Testis (tissue), 2 donors: ENCODE measurements at regions not wholly inside any gene's neighbourhood (a gene's known extent, or its start where the extent isn't known, plus 50 kb on each side); places are given as distances from the start of the nearest gene placed in this dataset.
"Not testable (repeated sequence)": the region's sequence is repeated elsewhere in the genome, so short reads cannot be mapped to it uniquely, and the experiment has no call there.

Experiments used
- DNase-seq: peaks from one replicate; pipeline ENCODE4 v3.0.0-alpha.2; 2019
- H3K27ac ChIP-seq, 2 donors: fragments of 200-600 bp; sonication (generic); one replicate each; pipeline ENCODE4 v1.5.1; 2019
- H3K27me3 ChIP-seq: fragments of 200-600 bp; sonication (generic); one replicate; pipeline ENCODE4 v1.5.1; 2019
- H3K36me3 ChIP-seq: fragments of 200-600 bp; sonication (generic); one replicate; pipeline ENCODE4 v1.5.1; 2017; ENCODE audit warnings: low read depth; ENCODE audit errors: missing control alignments
- H3K4me1 ChIP-seq: fragments of 200-600 bp; sonication (generic); one replicate; pipeline ENCODE4 v1.5.1; 2019
- H3K4me3 ChIP-seq, 2 donors: fragments of 200-600 bp; sonication (generic); one replicate each; pipeline ENCODE4 v1.5.1; 2017 to 2019
- H3K9me3 ChIP-seq: fragments of 200-600 bp; sonication (generic); one replicate; pipeline ENCODE4 v1.5.1; 2017
- CTCF ChIP-seq, 3 experiments: fragments of 450-650 bp in 2 of 3; fragments of 200-600 bp in 1 of 3; sonication (generic) in 1 of 3; IDR thresholded peaks; one replicate each; pipeline ENCODE4 v1.5.1; 2016 to 2019; ENCODE audit warnings: antibody characterized with exemption in 3 of 3, mild to moderate bottlenecking in 2 of 3, moderate library complexity in 1 of 3
- POLR2A ChIP-seq: fragments of 450-650 bp; IDR thresholded peaks from one replicate; pipeline ENCODE4 v1.6.1; 2017; ENCODE audit warnings: antibody characterized with exemption, mild to moderate bottlenecking, moderate library complexity
- WGBS, 2 donors: methylation state at CpG; one replicate each; pipeline ENCODE4 v1.1.5; 2018; 5-methylcytosine and 5-hydroxymethylcytosine counted together
- intact Hi-C: fragments of 100-400 bp; cut with DNase I; formaldehyde crosslinking; loops from one replicate; pipeline ENCODE4 v1.15.1; 2023; ENCODE audit warnings: low total_unique reads

GRCh38 chr1:166390366-166391033 is 223.7 kb upstream of the FAM78B start:
- Histone ChIP-seq H3K4me3 (no peak overlapping the region), H3K27ac (no peak overlapping the region), H3K4me1 (no peaks in the 10 kb centered on the region), H3K27me3 (no peaks in the 10 kb centered on the region), H3K9me3 (no peaks in the 10 kb centered on the region), H3K36me3 (no peaks in the 10 kb centered on the region)
- TF ChIP-seq POLR2A (no peak), CTCF (IDR thresholded peaks at IDR 0.05) (no peak)
- DNase-seq: no peak
- WGBS, 2 donors: 52 to 80% methylated on average over 2 of the region's 2 CpGs
- intact Hi-C loops: no loop called here

- no peaks in the 10 kb centered on the region for H3K4me1 ChIP-seq
- 81 to 84% methylated on average over 5 of the region's 5 CpGs for WGBS, 2 donors
Measured at GRCh38 chr1:166391279-166392066, 224.7 kb upstream of the FAM78B start.

GRCh38 chr1:166395729-166396128 is 228.9 kb upstream of the FAM78B start:
- Histone ChIP-seq H3K4me3 (no peak overlapping the region), H3K27me3 (no peaks in the 10 kb centered on the region), H3K36me3 (no peaks in the 10 kb centered on the region), H3K9me3 (no peaks in the 10 kb centered on the region), H3K27ac (no peak overlapping the region), H3K4me1 (no peaks in the 10 kb centered on the region)
- intact Hi-C loops: no loop called here
- no peak for DNase-seq
- TF ChIP-seq POLR2A: no peak
- TF ChIP-seq CTCF (IDR thresholded peaks at IDR 0.05): no peak

More at GRCh38 chr1:166391279-166392066, 224.7 kb upstream of the FAM78B start:
- no peak overlapping the region for H3K4me3 ChIP-seq
- no peaks in the 10 kb centered on the region for H3K9me3 ChIP-seq
- TF ChIP-seq POLR2A (no peak), CTCF (IDR thresholded peaks at IDR 0.05) (no peak)
- DNase-seq: no peak
- H3K27ac ChIP-seq: no peak overlapping the region
- no peaks in the 10 kb centered on the region for H3K36me3 ChIP-seq
- intact Hi-C loops: no loop called here
- H3K27me3 ChIP-seq: no peaks in the 10 kb centered on the region

- H3K27me3 ChIP-seq, H3K27ac ChIP-seq, H3K9me3 ChIP-seq, H3K36me3 ChIP-seq, DNase-seq, H3K4me3 ChIP-seq, intact Hi-C loops, H3K4me1 ChIP-seq: not testable (repeated sequence)
- 56 to 63% methylated on average over 9 of the region's 9 CpGs for WGBS, 2 donors
Measured at GRCh38 chr1:166409253-166410082, 242.7 kb upstream of the FAM78B start.

GRCh38 chr1:166410083-166410385 is 243.2 kb upstream of the FAM78B start:
- TF ChIP-seq POLR2A (no peak), CTCF (IDR thresholded peaks at IDR 0.05) (no peak)
- Histone ChIP-seq H3K27me3 (no peaks in the 10 kb centered on the region), H3K4me3 (no peak overlapping the region), H3K9me3 (no peaks in the 10 kb centered on the region), H3K4me1 (no peaks in the 10 kb centered on the region), H3K36me3 (no peaks in the 10 kb centered on the region), H3K27ac (no peak overlapping the region)
- WGBS, 2 donors: 85 to 100% methylated on average over 2 to 3 of the region's 3 CpGs
- no peak for DNase-seq
- intact Hi-C loops: no loop called here

- H3K9me3 ChIP-seq, H3K27me3 ChIP-seq, DNase-seq, H3K36me3 ChIP-seq, H3K4me1 ChIP-seq, H3K27ac ChIP-seq, intact Hi-C loops, H3K4me3 ChIP-seq: not testable (repeated sequence)
- WGBS, 2 donors: 65 to 68% methylated on average over 7 of the region's 7 CpGs
Measured at GRCh38 chr1:166416831-166417230, 250.0 kb upstream of the FAM78B start.
